ENCODE measurements at regions not wholly inside any gene's neighbourhood (a gene's known extent, or its start where the extent isn't known, plus 50 kb on each side); places are given as distances from the start of the nearest gene placed in this dataset.

GRCh38 chr9:101846161-101846560, 107.7 kb upstream of the GRIN3A start:
- TF ChIP-seq GABPA (IDR thresholded peaks at IDR 0.05; ENCODE audit: low read depth) = no peak
- TF ChIP-seq CTCF (IDR thresholded peaks at IDR 0.05; ENCODE audit: insufficient read depth, low read length) = no peak
- no peak for TF ChIP-seq REST (IDR thresholded peaks at IDR 0.05; ENCODE audit: insufficient replicate concordance, low read depth)
- no peak for TF ChIP-seq POLR2AphosphoS5 (IDR thresholded peaks at IDR 0.05; ENCODE audit: low read depth)
- TF ChIP-seq SPI1 (IDR thresholded peaks at IDR 0.05; ENCODE audit: borderline replicate concordance, low read depth) = no peak
